ENCODE measurements at regions not wholly inside any gene's neighbourhood (a gene's known extent, or its start where the extent isn't known, plus 50 kb on each side); places are given as distances from the start of the nearest gene placed in this dataset.

DNA sequence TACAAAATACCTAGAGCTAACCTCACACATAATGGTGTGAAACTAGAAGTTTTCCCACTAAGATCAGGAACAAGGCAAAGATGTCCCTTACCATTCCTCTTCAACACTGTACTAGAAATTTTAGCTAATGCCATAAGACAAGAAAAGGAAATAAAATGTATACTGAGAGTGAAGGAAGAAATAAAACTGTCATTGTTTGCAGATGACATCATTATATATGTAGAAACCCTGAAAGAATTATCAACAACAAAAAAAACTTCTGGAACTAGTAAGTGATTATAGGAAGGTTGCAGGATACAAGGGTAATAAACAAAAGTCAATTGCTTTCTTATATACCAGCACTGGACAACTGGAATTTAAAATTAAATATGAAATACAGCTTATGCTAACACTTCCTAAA is 93.7 kb downstream of the TNFSF11 start:
- no peak overlapping the region for H3K18ac ChIP-seq (ENCODE audit: low read depth, low read length)
- no peak overlapping the region for H3K14ac ChIP-seq (replicated peaks; ENCODE audit: low read depth, low read length)
- no peak overlapping the region for H2BK120ac ChIP-seq (ENCODE audit: low read depth, low read length)
- no peaks in the 10 kb centered on the region; the same call in 1 of the 2 replicates for H3K9me3 ChIP-seq (ENCODE audit: control insufficient read depth, insufficient read depth, low read length)
- H3K4me3 ChIP-seq (ENCODE audit: insufficient read depth, low read depth, low read length), result no peak overlapping the region
- no peak overlapping the region for H4K91ac ChIP-seq (ENCODE audit: insufficient read depth, low read depth, low read length)
- no peak overlapping the region for H3K4me2 ChIP-seq (ENCODE audit: low read depth, low read length)
- no peak for TF ChIP-seq RCOR1 (IDR thresholded peaks at IDR 0.05; ENCODE audit: insufficient replicate concordance, low read length)
- no peak for TF ChIP-seq MAFK (IDR thresholded peaks at IDR 0.05; ENCODE audit: low read depth, low read length)
- TF ChIP-seq, protein P1, sequence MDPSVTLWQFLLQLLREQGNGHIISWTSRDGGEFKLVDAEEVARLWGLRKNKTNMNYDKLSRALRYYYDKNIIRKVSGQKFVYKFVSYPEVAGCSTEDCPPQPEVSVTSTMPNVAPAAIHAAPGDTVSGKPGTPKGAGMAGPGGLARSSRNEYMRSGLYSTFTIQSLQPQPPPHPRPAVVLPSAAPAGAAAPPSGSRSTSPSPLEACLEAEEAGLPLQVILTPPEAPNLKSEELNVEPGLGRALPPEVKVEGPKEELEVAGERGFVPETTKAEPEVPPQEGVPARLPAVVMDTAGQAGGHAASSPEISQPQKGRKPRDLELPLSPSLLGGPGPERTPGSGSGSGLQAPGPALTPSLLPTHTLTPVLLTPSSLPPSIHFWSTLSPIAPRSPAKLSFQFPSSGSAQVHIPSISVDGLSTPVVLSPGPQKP (IDR thresholded peaks at IDR 0.05; ENCODE audit: borderline replicate concordance, low read depth, low read length), result no peak
- TF ChIP-seq FOS (IDR thresholded peaks at IDR 0.05; ENCODE audit: low read depth, low read length), result no peak
- TF ChIP-seq RAD21 (IDR thresholded peaks at IDR 0.05; ENCODE audit: low read length), result no peak
- no peak for TF ChIP-seq CEBPB (IDR thresholded peaks at IDR 0.05; ENCODE audit: low read depth, low read length)
- no peak for TF ChIP-seq MXI1 (IDR thresholded peaks at IDR 0.05; ENCODE audit: borderline replicate concordance, low read depth, low read length)
- TF ChIP-seq SMC3 (IDR thresholded peaks at IDR 0.05; ENCODE audit: low read depth, low read length), result no peak
- TF ChIP-seq BHLHE40 (IDR thresholded peaks at IDR 0.05; ENCODE audit: low read depth, low read length), result no peak
- TF ChIP-seq, protein P2, sequence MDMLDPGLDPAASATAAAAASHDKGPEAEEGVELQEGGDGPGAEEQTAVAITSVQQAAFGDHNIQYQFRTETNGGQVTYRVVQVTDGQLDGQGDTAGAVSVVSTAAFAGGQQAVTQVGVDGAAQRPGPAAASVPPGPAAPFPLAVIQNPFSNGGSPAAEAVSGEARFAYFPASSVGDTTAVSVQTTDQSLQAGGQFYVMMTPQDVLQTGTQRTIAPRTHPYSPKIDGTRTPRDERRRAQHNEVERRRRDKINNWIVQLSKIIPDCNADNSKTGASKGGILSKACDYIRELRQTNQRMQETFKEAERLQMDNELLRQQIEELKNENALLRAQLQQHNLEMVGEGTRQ (IDR thresholded peaks at IDR 0.05; ENCODE audit: low read depth, low read length), result no peak
- H3K27me3 ChIP-seq (ENCODE audit: control insufficient read depth, insufficient read depth, low read length), result peaks cover 1% of the 10 kb centered on the region; the same call in 1 of the 2 replicates
- no peak overlapping the region for H2AFZ ChIP-seq (replicated peaks; ENCODE audit: low read length, poor library complexity)
- H3K9me1 ChIP-seq (ENCODE audit: insufficient read depth, low read length), result no peaks in the 10 kb centered on the region
- no peaks in the 10 kb centered on the region for H3K4me1 ChIP-seq (ENCODE audit: control insufficient read depth, insufficient read depth, low read length)
- no peak overlapping the region for H2BK15ac ChIP-seq (ENCODE audit: low read depth, low read length)
- H3K27ac ChIP-seq (ENCODE audit: insufficient read depth, low read length), result no peak overlapping the region
- H3K23ac ChIP-seq (ENCODE audit: low read depth, low read length), result no peak overlapping the region
- no peak for ATAC-seq (ENCODE audit: low read depth)
- no peak overlapping the region for H4K5ac ChIP-seq (ENCODE audit: low read depth, low read length)
- dilution Hi-C loops (cut with HindIII; ENCODE audit: low sequenced_read_pairs, unreplicated experiment), result no loop called here
- H2BK5ac ChIP-seq (ENCODE audit: low read depth, low read length, poor library complexity, severe bottlenecking), result no peak overlapping the region
- BruUV-seq (replicated peaks), result no TSS peak
- no peaks in the 10 kb centered on the region for H3K79me1 ChIP-seq (ENCODE audit: low read depth in 1 of 2, low read length in 2 of 2)
- DNase-seq, result no peak
- no peaks in the 10 kb centered on the region for H3K36me3 ChIP-seq (ENCODE audit: control insufficient read depth, insufficient read depth, low read length)
- in situ Hi-C loops (cut with MboI; ENCODE audit: low sequenced_read_pairs), result no loop called here
- H2AK5ac ChIP-seq (ENCODE audit: low read depth, low read length), result no peak overlapping the region
- no peak overlapping the region for H2BK20ac ChIP-seq (ENCODE audit: low read depth, low read length)
- ChIA-PET CTCF (no interaction called here), POLR2A (ENCODE audit: unreplicated experiment) (no interaction called here)
- H3K9ac ChIP-seq (ENCODE audit: low read depth, low read length), result no peak overlapping the region
- H4K20me1 ChIP-seq (ENCODE audit: insufficient read depth, low read length), result no peaks in the 10 kb centered on the region
- intact Hi-C loops (cut with micrococcal nuclease), result loop anchor here (5.0 to 10.0 kb wide), 5 partner anchors 167 to 1207 kb away; partner anchors contain the start of genes CCDC122 and LACC1
- H2AK9ac ChIP-seq (replicated peaks; ENCODE audit: low read depth, low read length, poor library complexity), result no peak overlapping the region
- H4K8ac ChIP-seq (ENCODE audit: low read depth in 2 of 2, low read length in 2 of 2), result no peak overlapping the region
- no peak overlapping the region for H3K4ac ChIP-seq (ENCODE audit: low read depth, low read length)
- H3K56ac ChIP-seq (ENCODE audit: extremely low read depth, insufficient read depth, low read length), result no peak overlapping the region

Data from IMR-90 (cell line).